ENCODE measurements at regions not wholly inside any gene's neighbourhood (a gene's known extent, or its start where the extent isn't known, plus 50 kb on each side); places are given as distances from the start of the nearest gene placed in this dataset.
"Not testable (repeated sequence)": the region's sequence is repeated elsewhere in the genome, so short reads cannot be mapped to it uniquely, and the experiment has no call there.

DNA sequence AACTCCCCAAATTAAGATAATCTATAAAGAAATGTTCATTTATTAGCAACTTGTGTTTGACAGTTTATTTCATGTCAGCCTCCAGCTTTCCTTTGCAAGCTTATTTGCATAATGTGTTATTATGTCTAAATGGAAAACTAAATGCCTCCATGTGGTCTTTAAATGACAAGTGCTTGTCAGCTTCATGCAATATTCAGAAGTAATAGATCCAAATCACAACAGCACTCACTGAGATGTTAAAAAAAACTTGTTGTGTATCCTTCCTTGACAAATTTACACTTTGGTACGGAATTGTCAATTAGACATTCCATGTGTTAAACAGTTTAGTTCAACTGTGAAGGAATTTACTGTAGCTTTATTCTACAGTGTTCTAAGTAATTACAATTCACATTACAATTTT is 124.4 kb upstream of the PTBP2 start:
- DNase-seq = no peak
- H3K9me3 ChIP-seq (ENCODE audit: low read depth) = no peaks in the 10 kb centered on the region
- H3K4me1 ChIP-seq (ENCODE audit: insufficient read depth) = no peaks in the 10 kb centered on the region
- no peak overlapping the region for H3K9ac ChIP-seq
- H2AFZ ChIP-seq = no peak overlapping the region
- H3K4me2 ChIP-seq (ENCODE audit: unreplicated experiment) = no peak overlapping the region
- no peak overlapping the region for H3K4me3 ChIP-seq
- WGBS, 2 experiments (ENCODE audit: low coverage in 1 of 2, low lambda C conversion rate in 2 of 2, missing lambda C conversion rate in 2 of 2) = 52 to 70% methylated on average over 1 of the region's 1 CpG
- in situ Hi-C loops (cut with MboI) = no loop called here
- no peaks in the 10 kb centered on the region for H3K9me2 ChIP-seq (ENCODE audit: insufficient read depth)
- TF ChIP-seq EZH2phosphoT487 (IDR thresholded peaks at IDR 0.05; ENCODE audit: insufficient read depth, low read depth) (no peak), EZH2 (IDR thresholded peaks at IDR 0.05; ENCODE audit: insufficient read depth, poor library complexity, severe bottlenecking) (no peak)
- H3K27ac ChIP-seq = no peak overlapping the region
- no peaks in the 10 kb centered on the region for H3K27me3 ChIP-seq (replicated peaks; ENCODE audit: insufficient read depth)
- no peaks in the 10 kb centered on the region for H3K79me2 ChIP-seq (ENCODE audit: insufficient read depth)
- no peaks in the 10 kb centered on the region for H3F3A ChIP-seq (ENCODE audit: insufficient read depth)
- H4K20me1 ChIP-seq (ENCODE audit: insufficient read depth) = no peaks in the 10 kb centered on the region
- no peaks in the 10 kb centered on the region for H3K36me3 ChIP-seq (ENCODE audit: low read depth)

DNA sequence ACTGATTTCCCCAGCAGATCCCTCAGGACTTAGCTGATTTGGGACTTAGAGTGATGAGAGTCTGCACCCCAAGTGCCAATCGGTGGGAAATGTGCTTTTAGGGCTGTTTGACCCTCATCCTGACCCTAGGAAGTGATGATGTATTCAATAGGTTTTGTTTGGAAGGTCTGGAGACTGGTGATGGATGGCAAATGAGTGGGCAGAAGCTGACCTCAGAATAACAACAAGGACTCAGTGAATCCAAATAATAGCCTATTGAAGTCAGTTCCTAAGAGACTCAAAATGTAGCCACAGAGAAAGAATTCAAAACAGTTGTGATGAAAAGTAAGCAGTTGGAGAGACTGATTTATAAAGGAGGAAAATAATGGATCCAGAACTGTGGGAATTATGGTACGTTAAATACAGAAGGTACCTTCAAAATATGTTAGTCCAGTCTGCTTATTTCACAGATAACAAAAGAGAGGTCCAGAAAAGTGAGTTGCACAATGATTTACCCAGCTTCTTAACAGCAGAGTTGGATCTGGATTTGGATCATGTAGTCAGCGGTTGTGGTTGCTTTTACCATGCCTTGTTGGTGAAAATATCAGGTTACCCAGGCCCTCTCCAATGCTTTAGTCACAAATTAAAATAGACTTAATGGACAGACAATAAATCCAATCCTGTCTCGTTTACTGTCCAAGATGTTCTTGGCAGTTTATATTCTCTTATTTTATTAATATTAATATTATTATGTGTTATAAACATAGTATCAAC is 123.0 kb upstream of the PTBP2 start:
- H3F3A ChIP-seq (ENCODE audit: insufficient read depth) = no peaks in the 10 kb centered on the region
- no peak for TF ChIP-seq EZH2 (IDR thresholded peaks at IDR 0.05; ENCODE audit: insufficient read depth, poor library complexity, severe bottlenecking)
- no peak for TF ChIP-seq EZH2phosphoT487 (IDR thresholded peaks at IDR 0.05; ENCODE audit: insufficient read depth, low read depth)
- no peak overlapping the region for H3K9ac ChIP-seq
- no peak overlapping the region for H3K4me2 ChIP-seq (ENCODE audit: unreplicated experiment)
- peak; percentile 29 for DNase-seq
- no peaks in the 10 kb centered on the region for H3K9me2 ChIP-seq (ENCODE audit: insufficient read depth)
- no peak overlapping the region for H3K4me3 ChIP-seq
- H3K27ac ChIP-seq = no peak overlapping the region
- no peaks in the 10 kb centered on the region for H3K9me3 ChIP-seq (ENCODE audit: low read depth)
- in situ Hi-C loops (cut with MboI) = no loop called here
- no peaks in the 10 kb centered on the region for H3K36me3 ChIP-seq (ENCODE audit: low read depth)
- no peaks in the 10 kb centered on the region for H3K79me2 ChIP-seq (ENCODE audit: insufficient read depth)
- H2AFZ ChIP-seq = no peak overlapping the region
- WGBS, 2 experiments (ENCODE audit: low coverage in 1 of 2, low lambda C conversion rate in 2 of 2, missing lambda C conversion rate in 2 of 2) = 58 to 60% methylated on average over 4 of the region's 4 CpGs
- no peaks in the 10 kb centered on the region for H3K4me1 ChIP-seq (ENCODE audit: insufficient read depth)
- H4K20me1 ChIP-seq (ENCODE audit: insufficient read depth) = no peaks in the 10 kb centered on the region
- H3K27me3 ChIP-seq (replicated peaks; ENCODE audit: insufficient read depth) = no peaks in the 10 kb centered on the region

DNA sequence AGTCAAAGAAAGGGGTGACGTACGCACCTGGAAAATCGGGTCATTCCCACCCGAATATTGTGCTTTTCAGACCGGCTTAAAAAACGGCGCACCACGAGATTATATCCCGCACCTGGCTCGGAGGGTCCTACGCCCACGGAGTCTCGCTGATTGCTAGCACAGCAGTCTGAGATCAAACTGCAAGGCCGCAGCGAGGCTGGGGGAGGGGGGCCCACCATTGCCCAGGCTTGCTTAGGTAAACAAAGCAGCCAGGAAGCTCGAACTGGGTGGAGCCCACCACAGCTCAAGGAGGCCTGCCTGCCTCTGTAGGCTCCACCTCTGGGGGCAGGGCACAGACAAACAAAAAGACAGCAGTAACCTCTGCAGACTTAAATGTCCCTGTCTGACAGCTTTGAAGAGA is 117.0 kb upstream of the PTBP2 start:
- H2AFZ ChIP-seq; in situ Hi-C loops (cut with MboI); H3K4me1 ChIP-seq (ENCODE audit: insufficient read depth); H3K4me3 ChIP-seq; H3K9ac ChIP-seq; DNase-seq; H3K79me2 ChIP-seq (ENCODE audit: insufficient read depth); H3K27ac ChIP-seq; H4K20me1 ChIP-seq (ENCODE audit: insufficient read depth); H3K9me2 ChIP-seq (ENCODE audit: insufficient read depth); H3K4me2 ChIP-seq (ENCODE audit: unreplicated experiment); H3K9me3 ChIP-seq (ENCODE audit: low read depth); H3K27me3 ChIP-seq (replicated peaks; ENCODE audit: insufficient read depth); H3F3A ChIP-seq (ENCODE audit: insufficient read depth); H3K36me3 ChIP-seq (ENCODE audit: low read depth): not testable (repeated sequence)
- 79% methylated on average over 14 of the region's 16 CpGs for WGBS, 2 experiments (ENCODE audit: low coverage in 1 of 2, low lambda C conversion rate in 2 of 2, missing lambda C conversion rate in 2 of 2)

DNA sequence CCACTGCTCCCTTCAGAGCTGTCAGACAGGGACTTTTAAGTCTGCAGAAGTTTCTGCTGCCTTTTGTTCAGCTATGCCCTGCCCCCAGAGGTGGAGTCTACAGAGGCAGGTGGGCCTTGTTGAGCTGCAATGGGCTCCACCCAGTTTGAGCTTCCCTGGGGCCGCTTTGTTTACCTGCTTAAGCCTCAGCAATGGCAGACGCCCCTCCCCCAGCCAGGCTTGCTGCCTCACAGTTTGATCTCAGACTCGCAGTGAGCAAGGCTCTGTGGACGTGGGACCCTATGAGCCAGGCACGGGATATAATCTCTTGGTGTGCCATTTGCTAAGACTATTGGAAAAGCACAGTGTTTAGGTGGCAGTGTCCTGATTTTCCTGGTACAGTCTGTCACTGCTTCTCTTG is 104.2 kb upstream of the PTBP2 start:
- H3K27ac ChIP-seq; H3K9ac ChIP-seq; H3K9me2 ChIP-seq (ENCODE audit: insufficient read depth); DNase-seq; H3K4me3 ChIP-seq; H3K36me3 ChIP-seq (ENCODE audit: low read depth); H3K4me2 ChIP-seq (ENCODE audit: unreplicated experiment); H3K4me1 ChIP-seq (ENCODE audit: insufficient read depth); H3K27me3 ChIP-seq (replicated peaks; ENCODE audit: insufficient read depth); H2AFZ ChIP-seq; H3K79me2 ChIP-seq (ENCODE audit: insufficient read depth); H3K9me3 ChIP-seq (ENCODE audit: low read depth); in situ Hi-C loops (cut with MboI); H3F3A ChIP-seq (ENCODE audit: insufficient read depth); H4K20me1 ChIP-seq (ENCODE audit: insufficient read depth): not testable (repeated sequence)
- WGBS, 2 experiments (ENCODE audit: low coverage in 1 of 2, low lambda C conversion rate in 2 of 2, missing lambda C conversion rate in 2 of 2) = 77 to 81% methylated on average over 5 of the region's 5 CpGs

DNA sequence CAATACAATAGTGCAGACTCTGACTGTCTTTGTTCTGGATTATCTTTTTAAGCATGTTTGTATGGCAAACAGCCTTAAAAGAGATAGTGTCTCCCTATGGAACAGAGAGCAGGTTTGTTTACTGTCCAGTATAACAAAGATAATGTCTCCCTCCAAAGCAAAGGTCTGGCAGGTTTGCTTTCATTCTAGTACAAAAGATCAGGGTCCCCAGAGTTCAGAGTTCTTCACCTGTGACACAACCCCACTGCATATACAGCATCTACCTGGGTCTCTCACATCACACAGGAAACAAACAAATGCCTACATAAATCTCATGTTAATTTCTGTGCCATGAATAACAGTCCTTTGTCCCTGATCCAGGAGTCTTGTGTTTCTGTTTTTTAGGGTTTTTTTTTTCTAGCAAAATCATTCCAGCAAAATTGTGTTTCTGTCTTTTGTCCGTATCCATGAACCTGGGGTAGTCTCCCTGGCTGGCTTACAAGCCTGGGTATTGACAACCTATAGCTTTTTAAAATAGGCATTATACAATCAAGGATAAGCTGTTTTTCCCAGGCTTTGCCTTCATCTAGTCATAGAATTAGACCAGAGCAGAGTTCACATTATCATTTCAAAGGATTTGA is 89.4 kb upstream of the PTBP2 start:
- H4K20me1 ChIP-seq (ENCODE audit: insufficient read depth) = no peaks in the 10 kb centered on the region
- no peak overlapping the region for H3K27ac ChIP-seq
- WGBS, 2 experiments (ENCODE audit: low coverage in 1 of 2, low lambda C conversion rate in 2 of 2, missing lambda C conversion rate in 2 of 2) = 91 to 100% methylated on average over 1 of the region's 1 CpG
- no peaks in the 10 kb centered on the region for H3K79me2 ChIP-seq (ENCODE audit: insufficient read depth)
- H3K36me3 ChIP-seq (ENCODE audit: low read depth) = no peaks in the 10 kb centered on the region
- no peaks in the 10 kb centered on the region for H3K9me2 ChIP-seq (ENCODE audit: insufficient read depth)
- no peak overlapping the region for H3K4me3 ChIP-seq
- in situ Hi-C loops (cut with MboI) = no loop called here
- H3K9me3 ChIP-seq (ENCODE audit: low read depth) = no peaks in the 10 kb centered on the region
- H3K4me1 ChIP-seq (ENCODE audit: insufficient read depth) = no peaks in the 10 kb centered on the region
- no peak overlapping the region for H2AFZ ChIP-seq
- DNase-seq = no peak
- TF ChIP-seq EZH2phosphoT487 (IDR thresholded peaks at IDR 0.05; ENCODE audit: insufficient read depth, low read depth) (no peak), EZH2 (IDR thresholded peaks at IDR 0.05; ENCODE audit: insufficient read depth, poor library complexity, severe bottlenecking) (no peak)
- no peak overlapping the region for H3K9ac ChIP-seq
- no peak overlapping the region for H3K4me2 ChIP-seq (ENCODE audit: unreplicated experiment)
- no peaks in the 10 kb centered on the region for H3F3A ChIP-seq (ENCODE audit: insufficient read depth)
- no peaks in the 10 kb centered on the region for H3K27me3 ChIP-seq (replicated peaks; ENCODE audit: insufficient read depth)
